Loucy (cell line): ENCODE measurements at regions not wholly inside any gene's neighbourhood (a gene's known extent, or its start where the extent isn't known, plus 50 kb on each side); places are given as distances from the start of the nearest gene placed in this dataset.

Experiments
- H2AFZ ChIP-seq: fragments of 200-600 bp; sonication (generic); 2 replicates; pipeline ENCODE4 v1.6.0; 2016; ENCODE audit warnings: antibody characterized with exemption, mild to moderate bottlenecking, low read length, moderate library complexity
- H3F3A ChIP-seq: fragments of 200-600 bp; 2 replicates; pipeline ENCODE4 v1.6.0; 2016; ENCODE audit warnings: antibody characterized with exemption, low read depth, mild to moderate bottlenecking
- H3K27me3 ChIP-seq: fragments of 200-600 bp; sonication (generic); 2 replicates; pipeline ENCODE4 v1.6.1; 2014; ENCODE audit warnings: low read length, mild to moderate bottlenecking; ENCODE audit not compliant: insufficient read depth, poor library complexity, severe bottlenecking
- H3K36me3 ChIP-seq: fragments of 200-600 bp; sonication (generic); 2 replicates; pipeline ENCODE4 v1.6.1; 2016; ENCODE audit warnings: low read length; ENCODE audit not compliant: insufficient read depth
- H3K4me1 ChIP-seq: fragments of 200-600 bp; sonication (generic); 2 replicates; pipeline ENCODE4 v1.5.1; 2014; ENCODE audit warnings: low read length, mild to moderate bottlenecking; ENCODE audit not compliant: insufficient read depth, poor library complexity, severe bottlenecking
- H3K4me2 ChIP-seq: fragments of 200-600 bp; sonication (generic); 2 replicates; pipeline ENCODE4 v1.6.0; 2014; ENCODE audit warnings: antibody characterized with exemption, low read length, low read depth, mild to moderate bottlenecking; ENCODE audit not compliant: poor library complexity, severe bottlenecking
- H3K4me3 ChIP-seq: fragments of 200-600 bp; sonication (generic); 2 replicates; pipeline ENCODE4 v1.5.1; 2014; ENCODE audit warnings: low read length, mild to moderate bottlenecking, mixed read lengths; ENCODE audit not compliant: poor library complexity, severe bottlenecking
- H3K79me2 ChIP-seq: fragments of 200-600 bp; sonication (generic); 2 replicates; pipeline ENCODE4 v1.6.1; 2014; ENCODE audit warnings: low read length; ENCODE audit not compliant: insufficient read depth
- H3K9ac ChIP-seq: fragments of 200-600 bp; sonication (generic); 2 replicates; pipeline ENCODE4 v1.6.0; 2014; ENCODE audit warnings: mild to moderate bottlenecking, low read depth, low read length, moderate library complexity; ENCODE audit not compliant: poor library complexity, severe bottlenecking
- H3K9me2 ChIP-seq: fragments of 200-600 bp; sonication (generic); replicated peaks from 2 replicates; pipeline ENCODE4 v1.6.1; 2016; ENCODE audit warnings: low read depth, low read length, mixed read lengths
- H3K9me3 ChIP-seq: fragments of 200-600 bp; sonication (generic); 2 replicates; pipeline ENCODE4 v1.6.1; 2014; ENCODE audit warnings: mild to moderate bottlenecking, antibody characterized with exemption, low read length, low read depth; ENCODE audit not compliant: insufficient read depth
- H4K20me1 ChIP-seq: fragments of 200-600 bp; sonication (generic); 2 replicates; pipeline ENCODE4 v1.6.0; 2014; ENCODE audit warnings: antibody characterized with exemption, low read length, mild to moderate bottlenecking; ENCODE audit not compliant: insufficient read depth, poor library complexity, severe bottlenecking
- EZH2phosphoT487 ChIP-seq: fragments of 200-600 bp; IDR thresholded peaks from 2 replicates; pipeline ENCODE4 v1.6.1; 2018; ENCODE audit warnings: antibody characterized with exemption, mild to moderate bottlenecking, moderate library complexity, borderline replicate concordance
- TF ChIP-seq, protein P1 (sequence below): fragments of 200-600 bp; sonication (generic); conservative IDR thresholded peaks from 2 replicates; pipeline ENCODE4 v1.5.1; 2014; ENCODE audit warnings: mild to moderate bottlenecking, antibody characterized with exemption, low read length

DNA sequence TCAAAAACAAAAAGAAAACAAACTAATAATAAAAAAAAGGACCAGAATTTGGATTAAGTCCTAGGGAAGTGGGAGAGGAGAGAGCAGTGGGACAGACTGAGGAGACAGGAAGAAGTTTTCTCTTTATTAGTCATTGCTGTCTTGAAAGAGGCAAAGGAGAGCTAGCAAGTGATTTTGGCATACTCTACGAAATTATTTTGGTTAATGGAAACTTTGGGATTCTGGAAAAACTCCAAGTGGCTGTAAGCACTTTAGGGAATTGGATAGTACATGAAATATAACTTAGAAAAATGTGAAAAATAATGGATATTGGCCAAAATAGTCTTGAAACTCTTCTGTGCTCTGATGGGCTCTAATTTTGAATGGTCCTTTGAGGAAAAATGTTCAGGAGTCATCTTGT, 1641.8 kb upstream of the WWC1 start:
- no peaks in the 10 kb centered on the region for H3K9me3 ChIP-seq

DNA sequence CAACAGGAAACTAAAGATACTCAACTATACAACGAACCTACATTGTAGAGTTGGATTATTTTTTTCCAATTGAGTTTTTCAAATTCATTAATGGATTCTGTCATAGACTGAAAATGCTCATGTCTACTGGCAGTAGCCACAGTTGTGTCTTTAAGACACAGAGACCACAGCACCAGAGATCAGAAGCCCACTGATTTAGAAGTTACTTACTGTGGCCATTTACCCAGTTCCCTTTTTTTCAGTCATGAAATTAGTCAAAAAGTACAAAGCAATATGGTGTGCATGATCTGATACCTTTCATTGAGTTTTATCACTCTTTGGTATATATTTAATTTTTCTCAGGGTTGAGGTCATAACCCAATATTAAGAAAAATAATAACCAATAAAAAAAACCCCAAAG, 1640.2 kb upstream of the WWC1 start:
- Histone ChIP-seq H3F3A (no peaks in the 10 kb centered on the region), H4K20me1 (no peaks in the 10 kb centered on the region), H3K4me1 (no peaks in the 10 kb centered on the region), H3K4me3 (no peak overlapping the region), H3K36me3 (no peaks in the 10 kb centered on the region), H3K27me3 (no peaks in the 10 kb centered on the region), H2AFZ (no peak overlapping the region), H3K9me2 (no peaks in the 10 kb centered on the region), H3K79me2 (no peaks in the 10 kb centered on the region), H3K4me2 (no peak overlapping the region), H3K9me3 (no peaks in the 10 kb centered on the region), H3K9ac (no peak overlapping the region)
- TF ChIP-seq, protein P1, sequence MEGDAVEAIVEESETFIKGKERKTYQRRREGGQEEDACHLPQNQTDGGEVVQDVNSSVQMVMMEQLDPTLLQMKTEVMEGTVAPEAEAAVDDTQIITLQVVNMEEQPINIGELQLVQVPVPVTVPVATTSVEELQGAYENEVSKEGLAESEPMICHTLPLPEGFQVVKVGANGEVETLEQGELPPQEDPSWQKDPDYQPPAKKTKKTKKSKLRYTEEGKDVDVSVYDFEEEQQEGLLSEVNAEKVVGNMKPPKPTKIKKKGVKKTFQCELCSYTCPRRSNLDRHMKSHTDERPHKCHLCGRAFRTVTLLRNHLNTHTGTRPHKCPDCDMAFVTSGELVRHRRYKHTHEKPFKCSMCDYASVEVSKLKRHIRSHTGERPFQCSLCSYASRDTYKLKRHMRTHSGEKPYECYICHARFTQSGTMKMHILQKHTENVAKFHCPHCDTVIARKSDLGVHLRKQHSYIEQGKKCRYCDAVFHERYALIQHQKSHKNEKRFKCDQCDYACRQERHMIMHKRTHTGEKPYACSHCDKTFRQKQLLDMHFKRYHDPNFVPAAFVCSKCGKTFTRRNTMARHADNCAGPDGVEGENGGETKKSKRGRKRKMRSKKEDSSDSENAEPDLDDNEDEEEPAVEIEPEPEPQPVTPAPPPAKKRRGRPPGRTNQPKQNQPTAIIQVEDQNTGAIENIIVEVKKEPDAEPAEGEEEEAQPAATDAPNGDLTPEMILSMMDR, result no peak
- no peak for TF ChIP-seq EZH2phosphoT487

More for the DNA sequence above, 1641.8 kb upstream of the WWC1 start:
- H3K4me3 ChIP-seq, result no peak overlapping the region
- no peaks in the 10 kb centered on the region for H3K4me1 ChIP-seq
- TF ChIP-seq, protein P1, result no peak
- no peak for TF ChIP-seq EZH2phosphoT487
- H3K9ac ChIP-seq, result no peak overlapping the region
- no peaks in the 10 kb centered on the region for H3K9me2 ChIP-seq
- no peaks in the 10 kb centered on the region for H3F3A ChIP-seq
- H3K4me2 ChIP-seq, result no peak overlapping the region
- H3K36me3 ChIP-seq, result no peaks in the 10 kb centered on the region
- H3K79me2 ChIP-seq, result no peaks in the 10 kb centered on the region
- H3K27me3 ChIP-seq, result no peaks in the 10 kb centered on the region
- no peak overlapping the region for H2AFZ ChIP-seq
- H4K20me1 ChIP-seq, result no peaks in the 10 kb centered on the region

DNA sequence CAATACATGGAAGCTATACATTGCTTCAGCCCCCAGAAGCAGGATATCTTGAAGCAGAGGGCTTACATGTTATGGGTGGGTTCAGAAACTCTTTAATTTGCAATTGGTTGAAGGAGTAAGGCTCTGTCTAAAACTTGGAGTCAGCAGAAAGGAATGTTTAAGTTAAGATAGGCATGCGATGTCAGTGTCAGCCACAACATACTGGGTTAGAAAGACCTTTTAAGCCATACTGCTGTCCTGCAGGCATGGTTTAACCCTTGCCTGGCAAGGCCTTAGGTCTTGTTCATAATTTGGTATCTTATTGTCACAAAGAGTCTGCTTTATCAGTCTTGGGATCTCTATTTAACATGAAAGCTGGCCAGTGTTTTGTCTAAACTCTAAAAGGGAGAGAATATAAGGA, 1619.6 kb upstream of the WWC1 start:
- Histone ChIP-seq H3K9me3 (no peaks in the 10 kb centered on the region), H3K4me2 (no peak overlapping the region), H3K4me3 (no peak overlapping the region), H2AFZ (no peak overlapping the region), H3K79me2 (no peaks in the 10 kb centered on the region), H3F3A (no peaks in the 10 kb centered on the region), H4K20me1 (no peaks in the 10 kb centered on the region), H3K27me3 (no peaks in the 10 kb centered on the region), H3K36me3 (no peaks in the 10 kb centered on the region), H3K9me2 (no peaks in the 10 kb centered on the region), H3K4me1 (no peaks in the 10 kb centered on the region), H3K9ac (no peak overlapping the region)
- no peak for TF ChIP-seq EZH2phosphoT487
- TF ChIP-seq, protein P1, result no peak
